NB4 (cell line): ENCODE measurements at regions not wholly inside any gene's neighbourhood (a gene's known extent, or its start where the extent isn't known, plus 50 kb on each side); places are given as distances from the start of the nearest gene placed in this dataset.
"Not testable (repeated sequence)": the region's sequence is repeated elsewhere in the genome, so short reads cannot be mapped to it uniquely, and the experiment has no call there.

Experiments
- DNase-seq: peaks from one replicate; pipeline ENCODE4 v3.0.0; 2010; ENCODE audit warnings: low read depth
- H3K4me3 ChIP-seq: one replicate; pipeline ENCODE4 v1.5.1; 2011; ENCODE audit warnings: mild to moderate bottlenecking, low read depth, low read length, moderate library complexity
- MYC ChIP-seq: IDR thresholded peaks from 2 replicates; pipeline ENCODE4 v1.6.1; 2011; ENCODE audit warnings: low read depth, low read length
- POLR2A ChIP-seq: IDR thresholded peaks from 2 replicates; pipeline ENCODE4 v1.6.1; 2011; ENCODE audit warnings: mild to moderate bottlenecking; ENCODE audit not compliant: insufficient read length; ENCODE audit errors: extremely low read depth
- TF ChIP-seq, protein P1 (sequence below): IDR thresholded peaks from 2 replicates; pipeline ENCODE4 v1.6.1; 2011; ENCODE audit warnings: low read depth, low read length
- TF ChIP-seq, protein P2 (sequence below): IDR thresholded peaks from one replicate; pipeline ENCODE4 v1.5.1; 2012; ENCODE audit warnings: low read depth, low read length

DNA sequence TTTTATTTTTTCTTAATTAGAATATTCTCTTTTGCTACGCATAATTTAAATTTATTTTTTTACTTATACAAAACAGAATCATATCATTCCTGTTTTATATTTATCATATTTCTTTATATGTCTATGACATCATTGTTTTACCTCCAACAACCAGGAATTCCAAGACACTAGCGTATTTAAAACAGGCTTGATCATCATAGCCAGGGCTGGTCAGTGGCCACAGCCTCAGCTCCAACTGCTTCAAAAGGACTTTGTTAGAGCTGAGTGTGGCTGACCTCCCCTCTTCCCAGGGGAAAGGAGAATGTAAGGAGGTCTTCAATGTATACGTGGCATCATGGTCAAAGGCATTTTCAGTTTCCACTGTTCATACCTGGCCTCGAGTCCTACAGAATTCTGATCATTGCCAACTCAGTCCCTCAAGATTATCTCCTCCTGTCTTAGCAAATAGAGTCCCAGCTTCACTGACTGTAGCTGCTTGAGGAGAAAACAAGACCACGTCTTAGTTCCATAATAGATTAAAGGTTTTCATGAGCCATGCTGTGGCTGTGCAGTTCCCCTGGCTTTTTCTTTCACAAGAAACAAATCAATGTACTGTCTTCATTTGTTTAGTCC is 444.0 kb downstream of the PTPRC start:
- TF ChIP-seq, protein P1, sequence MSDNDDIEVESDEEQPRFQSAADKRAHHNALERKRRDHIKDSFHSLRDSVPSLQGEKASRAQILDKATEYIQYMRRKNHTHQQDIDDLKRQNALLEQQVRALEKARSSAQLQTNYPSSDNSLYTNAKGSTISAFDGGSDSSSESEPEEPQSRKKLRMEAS = no peak
- TF ChIP-seq MYC = no peak
- TF ChIP-seq POLR2A = no peak
- TF ChIP-seq, protein P2, sequence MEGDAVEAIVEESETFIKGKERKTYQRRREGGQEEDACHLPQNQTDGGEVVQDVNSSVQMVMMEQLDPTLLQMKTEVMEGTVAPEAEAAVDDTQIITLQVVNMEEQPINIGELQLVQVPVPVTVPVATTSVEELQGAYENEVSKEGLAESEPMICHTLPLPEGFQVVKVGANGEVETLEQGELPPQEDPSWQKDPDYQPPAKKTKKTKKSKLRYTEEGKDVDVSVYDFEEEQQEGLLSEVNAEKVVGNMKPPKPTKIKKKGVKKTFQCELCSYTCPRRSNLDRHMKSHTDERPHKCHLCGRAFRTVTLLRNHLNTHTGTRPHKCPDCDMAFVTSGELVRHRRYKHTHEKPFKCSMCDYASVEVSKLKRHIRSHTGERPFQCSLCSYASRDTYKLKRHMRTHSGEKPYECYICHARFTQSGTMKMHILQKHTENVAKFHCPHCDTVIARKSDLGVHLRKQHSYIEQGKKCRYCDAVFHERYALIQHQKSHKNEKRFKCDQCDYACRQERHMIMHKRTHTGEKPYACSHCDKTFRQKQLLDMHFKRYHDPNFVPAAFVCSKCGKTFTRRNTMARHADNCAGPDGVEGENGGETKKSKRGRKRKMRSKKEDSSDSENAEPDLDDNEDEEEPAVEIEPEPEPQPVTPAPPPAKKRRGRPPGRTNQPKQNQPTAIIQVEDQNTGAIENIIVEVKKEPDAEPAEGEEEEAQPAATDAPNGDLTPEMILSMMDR = no peak
- H3K4me3 ChIP-seq = no peak overlapping the region
- DNase-seq = no peak

GRCh38 chr1:199083680-199084079 is 444.8 kb downstream of the PTPRC start:
- DNase-seq = no peak
- H3K4me3 ChIP-seq = no peak overlapping the region
- TF ChIP-seq, protein P1 = no peak
- TF ChIP-seq, protein P2 = no peak

DNA sequence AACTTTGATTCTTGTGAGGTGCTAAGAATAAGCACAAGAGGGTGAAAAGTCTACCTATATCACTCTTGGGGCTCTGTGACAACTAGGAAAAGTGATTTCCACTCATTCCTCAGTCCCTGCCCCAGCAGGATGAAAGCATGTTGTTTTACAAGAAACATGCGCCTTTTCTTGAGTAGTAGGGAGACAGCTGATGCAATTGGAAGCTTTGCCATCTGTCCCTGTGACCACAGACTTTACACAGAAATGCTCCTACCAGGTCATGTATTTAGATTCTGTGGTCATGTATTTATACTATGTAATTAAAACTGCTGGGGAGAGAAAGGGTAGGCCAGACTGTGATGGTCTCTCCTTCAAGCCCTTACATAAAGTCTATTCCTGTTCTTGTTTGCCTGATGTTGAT is 445.5 kb downstream of the PTPRC start:
- no peak for TF ChIP-seq POLR2A
- TF ChIP-seq, protein P1 = peak; percentile 87
- peak; percentile 47; the same call in 1 of the 2 replicates for TF ChIP-seq MYC
- H3K4me3 ChIP-seq = no peak overlapping the region
- DNase-seq = peak; percentile 77

DNA sequence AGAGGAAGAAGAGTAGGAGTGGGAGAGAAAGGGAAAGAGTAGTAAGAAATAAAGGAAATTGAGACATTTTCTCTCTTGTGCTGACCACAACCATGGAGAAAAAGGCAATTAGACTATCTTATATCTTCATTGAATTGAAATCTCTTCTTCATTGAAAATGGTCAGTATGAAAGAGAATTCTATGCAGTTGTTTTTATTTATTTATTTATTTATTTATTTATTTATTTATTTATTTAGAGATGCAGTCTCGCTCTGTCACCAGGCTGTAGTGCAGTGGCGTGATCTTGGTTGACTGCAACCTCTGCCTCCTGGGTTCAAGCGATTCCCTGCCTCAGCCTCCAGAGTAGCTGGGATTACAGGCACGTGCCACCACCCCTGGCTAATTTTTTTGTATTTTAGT is 447.1 kb downstream of the PTPRC start:
- H3K4me3 ChIP-seq = no peak overlapping the region
- DNase-seq = no peak
- TF ChIP-seq MYC = no peak
- TF ChIP-seq, protein P2 = no peak
- TF ChIP-seq POLR2A = no peak
- TF ChIP-seq, protein P1 = no peak

- H3K4me3 ChIP-seq = no peak overlapping the region
- TF ChIP-seq POLR2A = no peak
- TF ChIP-seq, protein P1 = no peak
- no peak for TF ChIP-seq MYC
- TF ChIP-seq, protein P2 = no peak
- DNase-seq = no peak
Measured at GRCh38 chr1:199087144-199087543, 448.3 kb downstream of the PTPRC start.

GRCh38 chr1:199089393-199090122 is 450.7 kb downstream of the PTPRC start:
- DNase-seq = peak; percentile 52
- H3K4me3 ChIP-seq = no peak overlapping the region
- TF ChIP-seq, protein P1 = peak; percentile 74
- TF ChIP-seq, protein P2 = no peak

- not testable (repeated sequence) for H3K4me3 ChIP-seq
- peak; percentile 88 for DNase-seq
Measured at GRCh38 chr1:199095628-199096027, 456.8 kb downstream of the PTPRC start.
